ENCODE measurements at regions not wholly inside any gene's neighbourhood (a gene's known extent, or its start where the extent isn't known, plus 50 kb on each side); places are given as distances from the start of the nearest gene placed in this dataset.

DNA sequence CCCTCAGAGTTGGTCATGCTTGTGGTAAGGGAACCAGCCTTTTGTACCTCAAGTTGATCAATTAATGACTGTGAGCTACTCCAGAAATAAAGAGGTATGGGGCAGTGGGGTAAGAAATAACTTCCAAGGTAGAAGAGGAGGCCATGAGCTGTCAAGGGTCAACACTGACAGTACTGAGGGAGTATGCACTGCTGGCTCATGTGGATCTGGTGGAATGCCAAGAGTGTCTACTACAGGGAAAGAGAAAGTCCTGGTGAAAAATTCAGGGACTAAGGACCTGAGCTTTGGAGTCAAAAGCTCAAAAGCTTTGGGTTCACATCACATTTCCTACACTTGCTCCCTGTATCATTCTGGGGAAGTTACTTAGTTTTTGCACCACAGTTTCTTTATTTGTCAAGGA, 154.9 kb downstream of the SEMA6D start:
- Histone ChIP-seq H3K4me3 (ENCODE audit: low read depth, low read length) (no peak overlapping the region), H3K36me3 (ENCODE audit: control insufficient read depth, insufficient read depth, low read length) (no peaks in the 10 kb centered on the region), H3K27me3 (ENCODE audit: control insufficient read depth, insufficient read depth, low read length) (no peaks in the 10 kb centered on the region)
- no peak for TF ChIP-seq CTCF (IDR thresholded peaks at IDR 0.05; ENCODE audit: insufficient read depth, low read length, poor library complexity, severe bottlenecking)
- DNase-seq (ENCODE audit: low read depth) = no peak

- TF ChIP-seq CTCF (IDR thresholded peaks at IDR 0.05; ENCODE audit: insufficient read depth, low read length, poor library complexity, severe bottlenecking) = no peak
- DNase-seq (ENCODE audit: low read depth) = no peak
- H3K4me3 ChIP-seq (ENCODE audit: low read depth, low read length) = no peak overlapping the region
- no peaks in the 10 kb centered on the region for H3K27me3 ChIP-seq (ENCODE audit: control insufficient read depth, insufficient read depth, low read length)
- no peaks in the 10 kb centered on the region for H3K36me3 ChIP-seq (ENCODE audit: control insufficient read depth, insufficient read depth, low read length)
These were observed 155.6 kb downstream of the SEMA6D start for GRCh38 chr15:47872869-47873432.

DNA sequence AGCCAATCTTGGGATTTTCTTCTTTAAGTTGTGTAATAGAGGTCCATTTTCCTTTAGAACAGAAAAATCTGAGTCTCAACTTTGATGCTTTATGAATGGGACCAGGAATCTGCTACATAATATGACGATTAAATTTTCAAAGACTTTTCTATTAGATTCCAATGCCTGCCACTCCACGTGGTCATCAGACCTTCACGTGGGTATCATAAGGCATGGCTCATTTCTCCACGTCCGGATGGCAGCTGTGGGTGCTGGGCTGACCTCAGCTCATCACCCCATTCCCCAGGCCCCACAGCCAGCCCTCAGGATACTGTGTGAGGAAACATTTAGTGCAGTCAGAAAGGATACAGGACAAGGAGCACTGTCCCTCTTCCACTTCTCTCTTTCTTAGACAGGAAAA, 159.7 kb downstream of the SEMA6D start:
- no peak overlapping the region for H3K4me3 ChIP-seq (ENCODE audit: low read depth, low read length)
- no peaks in the 10 kb centered on the region for H3K27me3 ChIP-seq (ENCODE audit: control insufficient read depth, insufficient read depth, low read length)
- no peak for DNase-seq (ENCODE audit: low read depth)
- no peaks in the 10 kb centered on the region for H3K36me3 ChIP-seq (ENCODE audit: control insufficient read depth, insufficient read depth, low read length)
- TF ChIP-seq CTCF (IDR thresholded peaks at IDR 0.05; ENCODE audit: insufficient read depth, low read length, poor library complexity, severe bottlenecking) = no peak

- H3K4me3 ChIP-seq (ENCODE audit: low read depth, low read length) = no peak overlapping the region
- DNase-seq (ENCODE audit: low read depth) = no peak
- no peak for TF ChIP-seq CTCF (IDR thresholded peaks at IDR 0.05; ENCODE audit: insufficient read depth, low read length, poor library complexity, severe bottlenecking)
- H3K36me3 ChIP-seq (ENCODE audit: control insufficient read depth, insufficient read depth, low read length) = no peaks in the 10 kb centered on the region
- no peaks in the 10 kb centered on the region for H3K27me3 ChIP-seq (ENCODE audit: control insufficient read depth, insufficient read depth, low read length)
These were observed 160.5 kb downstream of the SEMA6D start for GRCh38 chr15:47877836-47878235.

DNA sequence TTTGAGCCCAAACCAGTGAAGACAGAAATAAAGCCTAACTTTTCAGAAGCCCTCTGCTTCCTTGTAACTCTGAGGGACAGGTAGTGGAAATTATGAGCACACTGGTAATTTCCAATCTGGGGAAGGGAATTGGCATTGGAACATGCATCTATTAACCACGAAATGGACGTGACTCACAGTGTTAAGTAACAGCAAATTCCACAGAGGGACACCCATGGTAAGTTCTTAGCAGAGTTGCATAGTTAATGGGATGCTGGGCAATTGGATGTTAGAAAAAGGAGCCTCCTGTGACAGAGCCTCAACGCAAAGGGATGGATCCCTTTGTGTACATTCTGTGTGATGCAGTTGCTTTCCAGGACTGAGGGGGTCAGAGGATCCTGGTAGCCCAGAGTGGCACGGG, 168.6 kb downstream of the SEMA6D start:
- no peak for TF ChIP-seq CTCF (IDR thresholded peaks at IDR 0.05; ENCODE audit: insufficient read depth, low read length, poor library complexity, severe bottlenecking)
- Histone ChIP-seq H3K36me3 (ENCODE audit: control insufficient read depth, insufficient read depth, low read length) (no peaks in the 10 kb centered on the region), H3K27me3 (ENCODE audit: control insufficient read depth, insufficient read depth, low read length) (no peaks in the 10 kb centered on the region), H3K4me3 (ENCODE audit: low read depth, low read length) (no peak overlapping the region)
- DNase-seq (ENCODE audit: low read depth) = peak; percentile 79

DNA sequence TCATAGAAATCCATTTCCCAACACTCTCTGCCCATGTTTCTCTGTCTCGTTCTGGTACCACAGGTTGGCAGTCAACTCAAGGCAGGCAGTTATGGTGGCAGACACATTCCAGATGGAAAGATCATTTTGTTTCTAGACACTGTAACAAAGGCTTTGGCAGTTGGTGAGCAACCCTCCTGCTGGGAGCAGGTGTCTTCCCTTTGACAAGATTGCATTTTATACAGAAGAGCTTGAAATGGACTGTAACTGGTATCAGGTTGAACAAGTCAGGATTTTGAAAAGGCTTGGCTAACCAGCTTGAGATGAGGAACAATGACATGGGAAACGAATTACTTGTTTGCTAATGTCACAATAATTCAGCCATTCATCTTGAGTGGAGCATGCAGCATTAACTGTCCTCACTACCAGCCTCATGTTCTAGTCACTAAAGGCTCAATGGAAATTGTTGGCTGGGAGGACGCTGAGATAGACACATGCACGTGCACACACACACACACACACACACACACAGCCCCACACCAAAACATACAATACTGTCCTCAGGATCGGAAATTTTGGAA, 170.0 kb downstream of the SEMA6D start:
- no peak overlapping the region for H3K4me3 ChIP-seq (ENCODE audit: low read depth, low read length)
- H3K36me3 ChIP-seq (ENCODE audit: control insufficient read depth, insufficient read depth, low read length) = no peaks in the 10 kb centered on the region
- H3K27me3 ChIP-seq (ENCODE audit: control insufficient read depth, insufficient read depth, low read length) = no peaks in the 10 kb centered on the region
- no peak for TF ChIP-seq CTCF (IDR thresholded peaks at IDR 0.05; ENCODE audit: insufficient read depth, low read length, poor library complexity, severe bottlenecking)
- DNase-seq (ENCODE audit: low read depth) = no peak

All from kidney epithelial cell (primary cell).